Skeletal muscle tissue (tissue), 3 donors: ENCODE measurements at regions not wholly inside any gene's neighbourhood (a gene's known extent, or its start where the extent isn't known, plus 50 kb on each side); places are given as distances from the start of the nearest gene placed in this dataset.

ENCODE experiments used
- H3K27ac ChIP-seq: one replicate; pipeline ENCODE4 v1.7.0; 2013; ENCODE audit warnings: mild to moderate bottlenecking, low read depth, low read length, inconsistent platforms
- H3K27me3 ChIP-seq, 3 donors: one replicate each; pipeline ENCODE4 v1.7.0; 2013; ENCODE audit warnings: low read length in 3 of 3; ENCODE audit not compliant: control insufficient read depth in 3 of 3, insufficient read depth in 3 of 3
- H3K36me3 ChIP-seq, 3 donors: one replicate each; pipeline ENCODE4 v1.7.0; 2013; ENCODE audit warnings: low read length in 3 of 3; ENCODE audit not compliant: control insufficient read depth in 3 of 3, insufficient read depth in 3 of 3
- H3K4me1 ChIP-seq, 3 donors: one replicate each; pipeline ENCODE4 v1.7.0; 2013; ENCODE audit warnings: low read length in 3 of 3, mild to moderate bottlenecking in 3 of 3; ENCODE audit not compliant: control insufficient read depth in 3 of 3, insufficient read depth in 3 of 3
- H3K4me3 ChIP-seq, 3 donors: one replicate each; pipeline ENCODE4 v1.7.0; 2013; ENCODE audit warnings: low read length in 3 of 3
- H3K9ac ChIP-seq, 3 donors: one replicate each; pipeline ENCODE4 v1.7.0; 2013; ENCODE audit warnings: low read length in 3 of 3, mild to moderate bottlenecking in 3 of 3, moderate library complexity in 2 of 3, low read depth in 1 of 3
- H3K9me3 ChIP-seq, 3 donors: one replicate each; pipeline ENCODE4 v1.7.0; 2013; ENCODE audit warnings: low read length in 3 of 3; ENCODE audit not compliant: control insufficient read depth in 3 of 3
- donor health status: Osteomylitis.

GRCh38 chr6:166737261-166737660, 110.2 kb upstream of the RPS6KA2 start:
- H3K4me3 ChIP-seq: no peak overlapping the region
- no peaks in the 10 kb centered on the region for H3K27me3 ChIP-seq
- no peaks in the 10 kb centered on the region for H3K4me1 ChIP-seq
- no peak overlapping the region for H3K27ac ChIP-seq
- H3K36me3 ChIP-seq: no peaks in the 10 kb centered on the region
- no peak overlapping the region for H3K9ac ChIP-seq
- H3K9me3 ChIP-seq: no peaks in the 10 kb centered on the region

DNA sequence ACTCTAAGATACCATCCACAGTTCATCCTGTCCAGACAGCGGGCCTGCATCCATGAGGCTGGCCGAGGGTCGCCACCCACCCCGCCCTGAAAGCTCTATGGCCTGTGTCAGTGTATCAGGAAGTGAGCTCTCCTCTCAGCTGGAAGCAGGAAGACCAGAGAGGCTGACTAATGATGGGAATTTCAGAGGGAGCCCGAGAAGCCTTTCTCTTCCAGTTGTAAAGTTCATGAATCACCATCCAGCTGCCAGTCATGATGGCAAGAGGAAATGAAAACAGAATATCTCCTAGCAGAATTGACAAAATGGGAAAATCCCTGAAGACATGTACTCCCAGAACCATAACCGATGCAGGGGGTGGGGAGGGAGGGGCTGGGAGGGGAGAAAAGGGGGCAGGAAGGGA, 109.6 kb upstream of the RPS6KA2 start:
- Histone ChIP-seq H3K4me3 (no peak overlapping the region), H3K9me3 (no peaks in the 10 kb centered on the region), H3K36me3 (no peaks in the 10 kb centered on the region), H3K27me3 (no peaks in the 10 kb centered on the region), H3K27ac (no peak overlapping the region), H3K9ac (no peak overlapping the region), H3K4me1 (no peaks in the 10 kb centered on the region)

DNA sequence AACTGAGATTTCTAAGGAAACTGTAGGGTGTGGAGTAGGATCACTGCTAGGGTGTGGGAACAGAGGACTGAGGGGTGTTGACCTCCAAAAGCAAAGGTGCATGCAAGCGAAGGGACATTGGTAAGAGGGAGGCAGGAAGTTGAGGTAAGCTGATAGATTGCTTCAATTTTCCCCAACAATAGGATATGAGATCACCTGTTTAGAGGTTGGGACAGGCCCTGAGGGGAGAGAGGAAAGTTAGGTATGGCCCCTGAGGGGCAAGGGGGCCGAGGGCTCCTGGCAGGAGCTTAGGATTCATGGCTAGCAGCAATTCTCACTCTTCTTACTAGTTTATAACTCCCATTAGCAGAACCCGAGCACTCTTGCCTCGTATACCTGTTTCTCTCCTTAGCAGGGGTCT, 106.8 kb upstream of the RPS6KA2 start:
- Histone ChIP-seq H3K4me1 (no peaks in the 10 kb centered on the region), H3K9ac (no peak overlapping the region), H3K9me3 (no peaks in the 10 kb centered on the region), H3K4me3 (no peak overlapping the region), H3K36me3 (no peaks in the 10 kb centered on the region), H3K27me3 (peaks cover 0 to under 1% (median 0%) of the 10 kb centered on the region in 3 donors), H3K27ac (no peak overlapping the region)

GRCh38 chr6:166729658-166730057, 102.6 kb upstream of the RPS6KA2 start:
- peaks cover 0 to 3% (median 0%) of the 10 kb centered on the region in 3 donors for H3K27me3 ChIP-seq
- no peak overlapping the region for H3K9ac ChIP-seq
- H3K4me1 ChIP-seq: no peaks in the 10 kb centered on the region
- H3K27ac ChIP-seq: no peak overlapping the region
- H3K36me3 ChIP-seq: no peaks in the 10 kb centered on the region
- no peak overlapping the region for H3K4me3 ChIP-seq
- H3K9me3 ChIP-seq: no peaks in the 10 kb centered on the region

GRCh38 chr6:166728884-166729530, 102.0 kb upstream of the RPS6KA2 start:
- H3K4me3 ChIP-seq: no peak overlapping the region
- H3K4me1 ChIP-seq: no peaks in the 10 kb centered on the region
- H3K27ac ChIP-seq: no peak overlapping the region
- no peaks in the 10 kb centered on the region for H3K9me3 ChIP-seq
- H3K27me3 ChIP-seq: peaks cover 0 to 3% (median 0%) of the 10 kb centered on the region in 3 donors
- H3K9ac ChIP-seq: no peak overlapping the region
- H3K36me3 ChIP-seq: no peaks in the 10 kb centered on the region

GRCh38 chr6:166726201-166726600, 99.2 kb upstream of the RPS6KA2 start:
- H3K4me3 ChIP-seq: no peak overlapping the region
- H3K27ac ChIP-seq: no peak overlapping the region
- no peaks in the 10 kb centered on the region for H3K36me3 ChIP-seq
- no peaks in the 10 kb centered on the region for H3K4me1 ChIP-seq
- no peaks in the 10 kb centered on the region for H3K9me3 ChIP-seq
- H3K9ac ChIP-seq: no peak overlapping the region
- peaks cover 0 to 3% (median 0%) of the 10 kb centered on the region in 3 donors for H3K27me3 ChIP-seq

GRCh38 chr6:166725571-166725970, 98.5 kb upstream of the RPS6KA2 start:
- no peaks in the 10 kb centered on the region for H3K36me3 ChIP-seq

GRCh38 chr6:166724576-166724975, 97.5 kb upstream of the RPS6KA2 start:
- no peaks in the 10 kb centered on the region for H3K4me1 ChIP-seq
- H3K9me3 ChIP-seq: no peaks in the 10 kb centered on the region
- H3K4me3 ChIP-seq: no peak overlapping the region
- H3K36me3 ChIP-seq: no peaks in the 10 kb centered on the region
- H3K27ac ChIP-seq: no peak overlapping the region
- H3K9ac ChIP-seq: no peak overlapping the region
- H3K27me3 ChIP-seq: peaks cover 0 to 3% (median 0%) of the 10 kb centered on the region in 3 donors

More at GRCh38 chr6:166725571-166725970, 98.5 kb upstream of the RPS6KA2 start:
- no peak overlapping the region for H3K4me3 ChIP-seq
- no peak overlapping the region for H3K27ac ChIP-seq
- no peaks in the 10 kb centered on the region for H3K4me1 ChIP-seq
- H3K9me3 ChIP-seq: no peaks in the 10 kb centered on the region
- H3K9ac ChIP-seq: no peak overlapping the region
- peaks cover 0 to 3% (median 0%) of the 10 kb centered on the region in 3 donors for H3K27me3 ChIP-seq

DNA sequence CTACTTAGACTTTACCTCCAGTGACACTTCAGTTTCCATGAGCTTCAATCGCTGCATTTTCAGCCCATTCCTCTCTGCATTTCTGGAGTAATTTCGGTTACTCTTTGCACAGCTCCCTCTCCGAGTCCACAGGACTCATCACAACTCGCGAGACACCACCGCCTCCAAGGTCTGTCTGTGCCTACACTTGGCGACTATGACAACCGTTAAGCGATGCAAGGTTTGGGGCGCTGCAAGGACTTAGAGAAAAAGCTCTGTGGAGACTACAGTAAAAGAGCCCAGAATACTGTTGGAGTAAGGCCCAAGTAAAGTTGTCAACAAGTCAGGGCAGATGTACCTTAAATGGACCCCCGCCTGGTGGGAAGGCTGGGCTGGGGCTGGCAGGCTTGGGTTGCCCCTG, 95.7 kb upstream of the RPS6KA2 start:
- no peaks in the 10 kb centered on the region for H3K9me3 ChIP-seq
- H3K4me3 ChIP-seq: no peak overlapping the region

GRCh38 chr6:166721576-166721975, 94.5 kb upstream of the RPS6KA2 start:
- no peaks in the 10 kb centered on the region for H3K27me3 ChIP-seq
- no peaks in the 10 kb centered on the region for H3K4me1 ChIP-seq
- H3K9me3 ChIP-seq: no peaks in the 10 kb centered on the region
- no peaks in the 10 kb centered on the region for H3K36me3 ChIP-seq
- H3K27ac ChIP-seq: no peak overlapping the region
- no peak overlapping the region for H3K9ac ChIP-seq
- no peak overlapping the region for H3K4me3 ChIP-seq

More for the DNA sequence above, 95.7 kb upstream of the RPS6KA2 start:
- H3K36me3 ChIP-seq: no peaks in the 10 kb centered on the region
- no peak overlapping the region for H3K9ac ChIP-seq
- no peaks in the 10 kb centered on the region for H3K27me3 ChIP-seq
- H3K4me1 ChIP-seq: no peaks in the 10 kb centered on the region
- H3K27ac ChIP-seq: no peak overlapping the region
